ENCODE measurements at regions not wholly inside any gene's neighbourhood (a gene's known extent, or its start where the extent isn't known, plus 50 kb on each side); places are given as distances from the start of the nearest gene placed in this dataset.
"Not testable (repeated sequence)": the region's sequence is repeated elsewhere in the genome, so short reads cannot be mapped to it uniquely, and the experiment has no call there.

GRCh38 chr22:49697047-49697446, 130.6 kb downstream of the BRD1 start:
- DNase-seq (ENCODE audit: low spot score) = no peak

- no peak for DNase-seq (ENCODE audit: low spot score)
These were observed 133.0 kb downstream of the BRD1 start for GRCh38 chr22:49694462-49695260.

- no peak for DNase-seq (ENCODE audit: low spot score)
These were observed 133.8 kb downstream of the BRD1 start for GRCh38 chr22:49693848-49694247.

- DNase-seq (ENCODE audit: low spot score) = no peak
These were observed 134.3 kb downstream of the BRD1 start for GRCh38 chr22:49693416-49693815.

- DNase-seq (ENCODE audit: low spot score) = no peak
These were observed 135.0 kb downstream of the BRD1 start for GRCh38 chr22:49692499-49693225.

- DNase-seq (ENCODE audit: low spot score) = no peak
These were observed 136.4 kb downstream of the BRD1 start for GRCh38 chr22:49691256-49691655.

GRCh38 chr22:49690454-49690853, 137.2 kb downstream of the BRD1 start:
- DNase-seq (ENCODE audit: low spot score) = no peak

- no peak for DNase-seq (ENCODE audit: low spot score)
These were observed 137.8 kb downstream of the BRD1 start for GRCh38 chr22:49689858-49690257.

- DNase-seq (ENCODE audit: low spot score) = no peak
These were observed 138.4 kb downstream of the BRD1 start for GRCh38 chr22:49689255-49689770.

- no peak for DNase-seq (ENCODE audit: low spot score)
These were observed 139.0 kb downstream of the BRD1 start for GRCh38 chr22:49688516-49689254.

- DNase-seq (ENCODE audit: low spot score) = no peak
These were observed 139.7 kb downstream of the BRD1 start for GRCh38 chr22:49687786-49688515.

GRCh38 chr22:49687333-49687732, 140.3 kb downstream of the BRD1 start:
- DNase-seq (ENCODE audit: low spot score) = no peak

GRCh38 chr22:49686495-49687219, 141.0 kb downstream of the BRD1 start:
- no peak for DNase-seq (ENCODE audit: low spot score)

GRCh38 chr22:49685686-49686085, 142.0 kb downstream of the BRD1 start:
- DNase-seq (ENCODE audit: low spot score) = no peak

GRCh38 chr22:49685116-49685515, 142.6 kb downstream of the BRD1 start:
- DNase-seq (ENCODE audit: low spot score) = no peak

- DNase-seq (ENCODE audit: low spot score) = no peak
These were observed 144.6 kb downstream of the BRD1 start for GRCh38 chr22:49683032-49683431.

- DNase-seq (ENCODE audit: low spot score) = not testable (repeated sequence)
These were observed 146.9 kb downstream of the BRD1 start for GRCh38 chr22:49680819-49681218.

- no peak for DNase-seq (ENCODE audit: low spot score)
These were observed 148.9 kb downstream of the BRD1 start for GRCh38 chr22:49678842-49679170.

- no peak for DNase-seq (ENCODE audit: low spot score)
These were observed 149.4 kb downstream of the BRD1 start for GRCh38 chr22:49678137-49678841.

- no peak for DNase-seq (ENCODE audit: low spot score)
These were observed 150.2 kb downstream of the BRD1 start for GRCh38 chr22:49677495-49677889.

Measured in H4 (cell line).